H1 (cell line): ENCODE measurements at regions not wholly inside any gene's neighbourhood (a gene's known extent, or its start where the extent isn't known, plus 50 kb on each side); places are given as distances from the start of the nearest gene placed in this dataset.
A peak's percentile ranks its signal among the peaks of the same experiment; 100 is the strongest.

Experiments
- CTCF ChIA-PET: fragments of 300-600 bp; sonication (Branson Sonifier 250); formaldehyde crosslinking; loops from one replicate; lab custom pipeline; 2021; ENCODE audit not compliant: partially characterized antibody; lab: Charles Lee
- POLR2A ChIA-PET: fragments of 300-600 bp; sonication (Branson Sonifier 250); formaldehyde crosslinking; loops from one replicate; lab custom pipeline; 2021; ENCODE audit warnings: inconsistent platforms; ENCODE audit not compliant: partially characterized antibody; lab: Charles Lee
- DNase-seq, 2 experiments: peaks; one replicate each; pipeline versions ENCODE4 v3.0.0 to v3.0.0-alpha.2; 2010 to 2022; ENCODE audit warnings: low spot score in 2 of 2, low read depth in 1 of 2, mixed read lengths in 1 of 2
- FAIRE-seq: peaks from 2 replicates; lab custom pipeline; 2011; peaks lifted over from hg19 to GRCh38; lab: Jason Lieb, UNC
- H2AFZ ChIP-seq: 2 replicates; pipeline ENCODE4 v1.8.1; 2012; ENCODE audit warnings: low read length, inconsistent platforms
- H2AK5ac ChIP-seq: 2 replicates; pipeline ENCODE4 v1.6.1; 2013; ENCODE audit warnings: low read depth, low read length
- H2BK120ac ChIP-seq: replicated peaks from 2 replicates; pipeline ENCODE3; 2013; ENCODE audit warnings: low read depth, low read length, inconsistent platforms
- H2BK12ac ChIP-seq: 2 replicates; pipeline ENCODE4 v1.6.1; 2013; ENCODE audit warnings: low read depth, low read length
- H2BK15ac ChIP-seq: 2 replicates; pipeline ENCODE4 v1.6.1; 2013; ENCODE audit warnings: low read length
- H2BK20ac ChIP-seq: 2 replicates; pipeline ENCODE4 v1.6.1; 2013; ENCODE audit warnings: low read length
- H2BK5ac ChIP-seq: 2 replicates; pipeline ENCODE4 v1.6.1; 2013; ENCODE audit warnings: low read depth, low read length
- H3K14ac ChIP-seq: 2 replicates; pipeline ENCODE4 v1.6.1; 2013; ENCODE audit warnings: inconsistent platforms; ENCODE audit not compliant: insufficient read length
- H3K18ac ChIP-seq: 2 replicates; pipeline ENCODE4 v1.6.1; 2013; ENCODE audit warnings: low read length; ENCODE audit errors: extremely low read depth
- H3K23ac ChIP-seq: 2 replicates; pipeline ENCODE4 v1.6.1; 2013; ENCODE audit warnings: inconsistent platforms; ENCODE audit not compliant: insufficient read length
- H3K23me2 ChIP-seq: 2 replicates; pipeline ENCODE4 v1.6.1; 2013; ENCODE audit warnings: low read depth, low read length
- H3K27ac ChIP-seq: 2 replicates; pipeline ENCODE4 v1.6.1; 2011; ENCODE audit warnings: low read depth, low read length, inconsistent platforms
- H3K27me3 ChIP-seq, 4 experiments: replicated peaks in 1 of 4; 1 replicate in 1 of 4; 2 replicates in 3 of 4; pipeline versions ENCODE4 v1.6.1 to v1.8.1; 2011 to 2013; ENCODE audit warnings: low read length in 3 of 4, mild to moderate bottlenecking in 3 of 4, inconsistent platforms in 2 of 4, mixed read lengths in 2 of 4, moderate library complexity in 1 of 4; ENCODE audit not compliant: control insufficient read depth in 3 of 4, insufficient read depth in 3 of 4; ENCODE audit errors: extremely low read depth in 1 of 4
- H3K36me3 ChIP-seq, 4 experiments: 2 replicates each; pipeline versions ENCODE4 v1.6.1 to v1.8.1; 2011 to 2013; ENCODE audit warnings: mild to moderate bottlenecking in 4 of 4, low read length in 3 of 4, moderate library complexity in 2 of 4, control low read depth in 1 of 4, inconsistent platforms in 1 of 4; ENCODE audit not compliant: insufficient read depth in 4 of 4, control insufficient read depth in 2 of 4
- H3K4ac ChIP-seq: replicated peaks from 2 replicates; pipeline ENCODE3; 2013; ENCODE audit warnings: low read length, low read depth, mixed read lengths, inconsistent platforms; ENCODE audit not compliant: insufficient read length
- H3K4me1 ChIP-seq, 4 experiments: replicated peaks in 1 of 4; 1 replicate in 1 of 4; 2 replicates in 3 of 4; pipeline versions ENCODE4 v1.6.1 to v1.8.1; 2011 to 2013; ENCODE audit warnings: low read length in 3 of 4, inconsistent platforms in 2 of 4, mixed read lengths in 1 of 4; ENCODE audit not compliant: insufficient read depth in 4 of 4, control insufficient read depth in 3 of 4
- H3K4me2 ChIP-seq, 2 experiments: 2 replicates each; pipeline versions ENCODE4 v1.6.1 to v1.8.1; 2011 to 2013; ENCODE audit warnings: low read depth in 2 of 2, low read length in 2 of 2, control low read depth in 1 of 2, inconsistent platforms in 1 of 2, mild to moderate bottlenecking in 1 of 2; ENCODE audit not compliant: insufficient read depth in 1 of 2
- H3K4me3 ChIP-seq, 4 experiments: fragments of 200-600, 300-600 bp in 1 of 4; sonication (generic), shearing (Covaris generic), sonication (Bioruptor Twin) in 1 of 4; 2 replicates each; pipeline versions ENCODE4 v1.5.1 to v1.8.1; 2011 to 2016; ENCODE audit warnings: low read length in 4 of 4, low read depth in 3 of 4, control low read depth in 2 of 4, inconsistent platforms in 2 of 4, mild to moderate bottlenecking in 2 of 4, mixed read lengths in 1 of 4, moderate library complexity in 1 of 4; ENCODE audit not compliant: insufficient read depth in 2 of 4; ENCODE audit errors: extremely low read depth in 1 of 4
- H3K56ac ChIP-seq: replicated peaks from 2 replicates; pipeline ENCODE3; 2013; ENCODE audit warnings: low read depth, mild to moderate bottlenecking, mixed read lengths, low read length, inconsistent platforms; ENCODE audit not compliant: insufficient read length
- H3K79me1 ChIP-seq: 2 replicates; pipeline ENCODE4 v1.6.1; 2013; ENCODE audit warnings: low read depth, low read length, control low read depth
- H3K79me2 ChIP-seq, 2 experiments: 2 replicates each; pipeline versions ENCODE4 v1.6.1 to v1.8.1; 2012 to 2013; ENCODE audit warnings: low read length in 2 of 2, mild to moderate bottlenecking in 2 of 2, inconsistent platforms in 1 of 2; ENCODE audit not compliant: insufficient read depth in 2 of 2, control insufficient read depth in 1 of 2
- H3K9ac ChIP-seq, 4 experiments: replicated peaks in 1 of 4; 1 replicate in 1 of 4; 2 replicates in 3 of 4; pipeline versions ENCODE4 v1.6.1 to v1.8.1; 2011 to 2013; ENCODE audit warnings: low read depth in 3 of 4, low read length in 3 of 4, control low read depth in 2 of 4, mild to moderate bottlenecking in 2 of 4, moderate library complexity in 2 of 4, inconsistent platforms in 1 of 4; ENCODE audit errors: extremely low read depth in 1 of 4
- H3K9me3 ChIP-seq, 2 experiments: 2 replicates each; pipeline versions ENCODE4 v1.6.1 to v1.8.1; 2012 to 2013; ENCODE audit warnings: mild to moderate bottlenecking in 2 of 2, moderate library complexity in 2 of 2, control low read depth in 1 of 2, inconsistent platforms in 1 of 2, low read depth in 1 of 2, low read length in 1 of 2, mixed read lengths in 1 of 2; ENCODE audit not compliant: insufficient read depth in 2 of 2
- H4K20me1 ChIP-seq, 2 experiments: replicated peaks in 1 of 2; 2 replicates each; pipeline versions ENCODE3 to v1.8.1; 2011 to 2013; ENCODE audit warnings: inconsistent platforms in 2 of 2, low read length in 2 of 2, mild to moderate bottlenecking in 1 of 2; ENCODE audit not compliant: insufficient read depth in 2 of 2, control insufficient read depth in 1 of 2
- H4K5ac ChIP-seq: 2 replicates; pipeline ENCODE4 v1.6.1; 2013; ENCODE audit warnings: low read length, low read depth, mixed read lengths, inconsistent platforms; ENCODE audit not compliant: insufficient read length
- H4K8ac ChIP-seq: 2 replicates; pipeline ENCODE4 v1.8.0; 2013; ENCODE audit warnings: mild to moderate bottlenecking, moderate library complexity, low read length, inconsistent platforms; ENCODE audit not compliant: insufficient read depth; ENCODE audit errors: extremely low read depth
- H4K91ac ChIP-seq: replicated peaks from 2 replicates; pipeline ENCODE3; 2013; ENCODE audit warnings: low read length, mixed read lengths, inconsistent platforms; ENCODE audit not compliant: insufficient read length
- EZH2 ChIP-seq: fragments of 200-600 bp; sonication (generic); IDR thresholded peaks from 2 replicates; pipeline ENCODE4 v1.7.1; 2012; ENCODE audit warnings: low read depth, mild to moderate bottlenecking, moderate library complexity, low read length, inconsistent platforms; ENCODE audit not compliant: severe bottlenecking
- JUND ChIP-seq: IDR thresholded peaks from 2 replicates; pipeline ENCODE4 v1.6.1; 2011; ENCODE audit warnings: mild to moderate bottlenecking, improper control_type of control experiment, low read length
- POLR2AphosphoS5 ChIP-seq: IDR thresholded peaks from 2 replicates; pipeline ENCODE4 v1.6.1; 2011; ENCODE audit warnings: low read depth, low read length
- WGBS, 2 experiments: shearing (Covaris generic) in 1 of 2; methylation state at CpG; one replicate each; pipeline versions ENCODE4 v1.1.6 to v1.1.7; 2013 to 2015; ENCODE audit warnings: low lambda C conversion rate in 2 of 2, mixed read lengths in 2 of 2, inconsistent platforms in 1 of 2, low coverage in 1 of 2, missing lambda C conversion rate in 1 of 2; ENCODE audit not compliant: insufficient replicate concordance in 2 of 2, insufficient coverage in 1 of 2, insufficient read length in 1 of 2; ENCODE audit errors: extremely low coverage in 1 of 2, missing lambda C conversion rate in 1 of 2; 5-methylcytosine and 5-hydroxymethylcytosine counted together

DNA sequence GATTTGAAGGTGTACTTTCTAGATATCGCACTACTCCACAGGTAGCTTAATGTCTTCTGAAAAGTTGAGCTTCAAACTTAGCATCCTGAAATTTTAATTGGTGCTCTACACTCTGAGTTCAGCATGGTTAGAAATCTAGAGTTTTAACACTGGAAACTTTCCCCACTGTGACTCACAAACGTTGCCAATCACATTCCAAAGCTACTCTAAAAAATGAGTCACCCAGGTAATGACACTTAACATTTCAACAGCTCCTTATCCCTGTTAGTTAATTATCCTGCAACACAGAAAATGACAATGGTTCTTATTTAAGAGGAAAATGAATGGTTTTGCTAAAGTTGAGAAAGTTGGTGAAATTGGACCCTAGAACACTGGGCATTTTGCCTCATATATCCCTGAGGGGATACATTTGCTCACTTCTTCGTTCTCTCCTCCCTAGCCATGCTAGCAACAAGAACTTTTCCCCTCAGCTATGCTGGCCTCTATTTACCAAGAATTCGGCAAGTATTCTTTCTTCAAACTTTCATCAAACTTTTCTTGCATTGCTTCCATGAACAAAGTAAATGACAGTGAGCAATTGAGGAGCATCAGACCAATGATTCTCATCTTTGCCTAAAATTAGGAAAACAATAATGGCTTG is 1024.1 kb upstream of the KLHL29 start:
- Histone ChIP-seq H2AK5ac (no peak overlapping the region), H3K27me3 (peaks cover 0 to 1% (median 0%) of the 10 kb centered on the region in 4 experiments; a peak in 1 of 7 replicates), H3K4me2 (no peak overlapping the region), H2BK120ac (no peak overlapping the region), H4K5ac (no peak overlapping the region), H3K27ac (no peak overlapping the region), H2BK15ac (no peak overlapping the region), H3K36me3 (no peaks in the 10 kb centered on the region), H3K56ac (no peak overlapping the region), H4K20me1 (no peaks in the 10 kb centered on the region), H3K23ac (no peak overlapping the region), H3K79me1 (no peaks in the 10 kb centered on the region), H3K4me3 (no peak overlapping the region), H2BK20ac (no peak overlapping the region), H3K4ac (no peak overlapping the region), H3K18ac (no peak overlapping the region), H2AFZ (0 out of 2 replicates have a peak overlapping the region, but pooled peaks have one; percentile 2), H4K8ac (no peak overlapping the region), H3K14ac (no peak overlapping the region), H3K79me2 (no peaks in the 10 kb centered on the region), H2BK12ac (no peak overlapping the region), H3K4me1 (peaks cover 0 to 4% (median 0%) of the 10 kb centered on the region in 4 experiments; a peak in 1 of 7 replicates), H3K23me2 (no peaks in the 10 kb centered on the region), H2BK5ac (no peak overlapping the region), H3K9me3 (no peaks in the 10 kb centered on the region), H4K91ac (no peak overlapping the region), H3K9ac (no peak overlapping the region)
- CTCF ChIA-PET: interaction anchor here (1.0 kb wide), 1 partner anchor 14 kb away, joined by 4 read pairs; no protein-coding TSS in a partner anchor
- TF ChIP-seq JUND (peak; percentile 43; the same call in 1 of the 2 replicates), POLR2AphosphoS5 (no peak), EZH2 (no peak)
- WGBS, 2 experiments: 66% methylated on average over 4 of the region's 4 CpGs; no CpG with 5 or more reads in 1 of the 2 experiments
- DNase-seq (no peak), FAIRE-seq (no peak)
- POLR2A ChIA-PET: no interaction called here
